HT-29 (cell line): ENCODE measurements at regions not wholly inside any gene's neighbourhood (a gene's known extent, or its start where the extent isn't known, plus 50 kb on each side); places are given as distances from the start of the nearest gene placed in this dataset.
"Not testable (repeated sequence)": the region's sequence is repeated elsewhere in the genome, so short reads cannot be mapped to it uniquely, and the experiment has no call there.

Experiments used
- DNase-seq: peaks from one replicate; pipeline ENCODE4 v3.0.0-alpha.2; 2015; ENCODE audit warnings: low spot score

- no peak for DNase-seq
Observed at GRCh38 chr20:29319725-29320124, 1937.7 kb upstream of the DEFB115 start.

- not testable (repeated sequence) for DNase-seq
Observed at GRCh38 chr20:29320216-29320949, 1937.1 kb upstream of the DEFB115 start.

GRCh38 chr20:29323631-29324515 is 1933.6 kb upstream of the DEFB115 start:
- not testable (repeated sequence) for DNase-seq

GRCh38 chr20:29324516-29325303 is 1932.8 kb upstream of the DEFB115 start:
- not testable (repeated sequence) for DNase-seq

- DNase-seq = no peak
Observed at GRCh38 chr20:29325304-29325640, 1932.2 kb upstream of the DEFB115 start.

- DNase-seq = not testable (repeated sequence)
Observed at GRCh38 chr20:29325781-29326180, 1931.7 kb upstream of the DEFB115 start.

- DNase-seq = no peak
Observed at GRCh38 chr20:29326376-29327070, 1930.9 kb upstream of the DEFB115 start.

GRCh38 chr20:29327600-29328420 is 1929.7 kb upstream of the DEFB115 start:
- DNase-seq = peak; percentile 38

- peak; percentile 5 for DNase-seq
Observed at GRCh38 chr20:29330429-29331115, 1926.9 kb upstream of the DEFB115 start.

- DNase-seq = no peak
Observed at GRCh38 chr20:29349836-29350235, 1907.6 kb upstream of the DEFB115 start.

GRCh38 chr20:29375937-29376336 is 1881.5 kb upstream of the DEFB115 start:
- DNase-seq = not testable (repeated sequence)

- peak; percentile 15 for DNase-seq
Observed at GRCh38 chr20:29392853-29393252, 1864.6 kb upstream of the DEFB115 start.

- no peak for DNase-seq
Observed at GRCh38 chr20:29408034-29408695, 1849.3 kb upstream of the DEFB115 start.

- DNase-seq = not testable (repeated sequence)
Observed at GRCh38 chr20:29408707-29409106, 1848.8 kb upstream of the DEFB115 start.

GRCh38 chr20:29409160-29409689 is 1848.2 kb upstream of the DEFB115 start:
- DNase-seq = not testable (repeated sequence)

- DNase-seq = no peak
Observed at GRCh38 chr20:29409833-29410805, 1847.3 kb upstream of the DEFB115 start.

GRCh38 chr20:29410806-29411457 is 1846.5 kb upstream of the DEFB115 start:
- DNase-seq = no peak
